Esophagus muscularis mucosa (tissue), 4 donors: ENCODE measurements at regions not wholly inside any gene's neighbourhood (a gene's known extent, or its start where the extent isn't known, plus 50 kb on each side); places are given as distances from the start of the nearest gene placed in this dataset.

ENCODE experiments used
- DNase-seq: peaks from one replicate; pipeline ENCODE4 v3.0.0-alpha.2; 2017; ENCODE audit errors: extremely low spot score
- H3K27ac ChIP-seq, 4 donors: fragments of 200-600 bp; sonication (generic); replicated peaks in 1 of 4; 1 replicate in 3 of 4; 2 replicates in 1 of 4; pipeline ENCODE4 v1.5.1; 2016 to 2019; ENCODE audit warnings: mild to moderate bottlenecking in 1 of 4
- H3K27me3 ChIP-seq, 4 donors: fragments of 200-600 bp; sonication (generic); one replicate each; pipeline versions ENCODE4 v1.5.1 to v1.6.0; 2016 to 2019
- H3K36me3 ChIP-seq, 4 donors: fragments of 200-600 bp; sonication (generic); one replicate each; pipeline ENCODE4 v1.5.1; 2016 to 2019
- H3K4me1 ChIP-seq, 4 donors: fragments of 200-600 bp; sonication (generic); one replicate each; pipeline ENCODE4 v1.5.1; 2016 to 2019
- H3K4me3 ChIP-seq, 4 donors: fragments of 200-600 bp; sonication (generic); 1 replicate in 2 of 4; 2 replicates in 2 of 4; pipeline ENCODE4 v1.5.1; 2016 to 2019; ENCODE audit warnings: mild to moderate bottlenecking in 4 of 4, moderate library complexity in 1 of 4
- H3K9me3 ChIP-seq, 4 donors: fragments of 200-600 bp; sonication (generic); 1 replicate in 3 of 4; 2 replicates in 1 of 4; pipeline ENCODE4 v1.5.1; 2016 to 2019
- CTCF ChIP-seq, 3 experiments: fragments of 200-600 bp in 2 of 3; fragments of 450-650 bp in 1 of 3; sonication (generic) in 2 of 3; IDR thresholded peaks; one replicate each; pipeline ENCODE4 v1.5.1; 2017 to 2019; ENCODE audit warnings: antibody characterized with exemption in 3 of 3, mild to moderate bottlenecking in 2 of 3, moderate library complexity in 1 of 3
- EP300 ChIP-seq: sonication (generic); formaldehyde crosslinking; IDR thresholded peaks from one replicate; pipeline ENCODE4 v1.6.1; 2017; ENCODE audit warnings: antibody characterized with exemption
- POLR2A ChIP-seq: fragments of 450-650 bp; IDR thresholded peaks from one replicate; pipeline ENCODE4 v1.6.1; 2017; ENCODE audit warnings: antibody characterized with exemption, moderate library complexity, mild to moderate bottlenecking, low read depth
- POLR2AphosphoS5 ChIP-seq, 2 donors: sonication (generic); formaldehyde crosslinking; IDR thresholded peaks; one replicate each; pipeline ENCODE4 v1.6.1; 2017; ENCODE audit warnings: antibody characterized with exemption in 2 of 2
- WGBS: methylation state at CpG from one replicate; pipeline ENCODE4 v1.1.5; 2018; 5-methylcytosine and 5-hydroxymethylcytosine counted together
- intact Hi-C: fragments of 100-400 bp; cut with DNase I; formaldehyde crosslinking; loops from one replicate; pipeline ENCODE4 v1.15.1; 2023

- Histone ChIP-seq H3K9me3 (no peaks in the 10 kb centered on the region), H3K27ac (no peak overlapping the region), H3K27me3 (no peaks in the 10 kb centered on the region), H3K4me1 (no peaks in the 10 kb centered on the region), H3K36me3 (no peaks in the 10 kb centered on the region), H3K4me3 (no peak overlapping the region)
- intact Hi-C loops, result no loop called here
- 56% methylated on average over 2 of the region's 2 CpGs for WGBS
- DNase-seq, result no peak
- TF ChIP-seq POLR2A, result no peak
- no peak for TF ChIP-seq CTCF (IDR thresholded peaks at IDR 0.05)
- no peak for TF ChIP-seq POLR2AphosphoS5 (IDR thresholded peaks at IDR 0.05)
- no peak for TF ChIP-seq EP300
Observed at GRCh38 chrX:79243691-79244090, 99.2 kb downstream of the GPR174 start.

GRCh38 chrX:79235899-79236298, 91.4 kb downstream of the GPR174 start:
- H3K27ac ChIP-seq, result no peak overlapping the region
- WGBS, result 70% methylated on average over 3 of the region's 3 CpGs
- no peak for DNase-seq
- no peaks in the 10 kb centered on the region for H3K4me1 ChIP-seq
- no peak overlapping the region for H3K4me3 ChIP-seq
- no peaks in the 10 kb centered on the region for H3K9me3 ChIP-seq
- intact Hi-C loops, result no loop called here
- H3K36me3 ChIP-seq, result no peaks in the 10 kb centered on the region
- no peaks in the 10 kb centered on the region for H3K27me3 ChIP-seq
- TF ChIP-seq POLR2AphosphoS5 (IDR thresholded peaks at IDR 0.05), result no peak
- TF ChIP-seq POLR2A, result no peak
- TF ChIP-seq EP300, result no peak
- no peak for TF ChIP-seq CTCF (IDR thresholded peaks at IDR 0.05)

- WGBS, result 59% methylated on average over 2 of the region's 2 CpGs
- no peak overlapping the region for H3K27ac ChIP-seq
- intact Hi-C loops, result no loop called here
Observed at GRCh38 chrX:79231662-79232061, 87.2 kb downstream of the GPR174 start.

More at GRCh38 chrX:79231662-79232061, 87.2 kb downstream of the GPR174 start:
- TF ChIP-seq EP300 (no peak), CTCF (IDR thresholded peaks at IDR 0.05) (no peak), POLR2AphosphoS5 (IDR thresholded peaks at IDR 0.05) (no peak), POLR2A (no peak)
- no peak overlapping the region for H3K4me3 ChIP-seq
- H3K9me3 ChIP-seq, result no peaks in the 10 kb centered on the region
- H3K36me3 ChIP-seq, result no peaks in the 10 kb centered on the region
- no peaks in the 10 kb centered on the region for H3K4me1 ChIP-seq
- no peaks in the 10 kb centered on the region for H3K27me3 ChIP-seq
- DNase-seq, result no peak
